GM18502 (cell line): ENCODE measurements at regions not wholly inside any gene's neighbourhood (a gene's known extent, or its start where the extent isn't known, plus 50 kb on each side); places are given as distances from the start of the nearest gene placed in this dataset.
"Not testable (repeated sequence)": the region's sequence is repeated elsewhere in the genome, so short reads cannot be mapped to it uniquely, and the experiment has no call there.

Source experiments
- ATAC-seq: cut with Tn5 transposase; IDR thresholded peaks from one replicate; pipeline ENCODE4 v1.9.1; 2021; ENCODE audit warnings: mild to moderate bottlenecking; ENCODE audit not compliant: unreplicated experiment, poor library complexity

DNA sequence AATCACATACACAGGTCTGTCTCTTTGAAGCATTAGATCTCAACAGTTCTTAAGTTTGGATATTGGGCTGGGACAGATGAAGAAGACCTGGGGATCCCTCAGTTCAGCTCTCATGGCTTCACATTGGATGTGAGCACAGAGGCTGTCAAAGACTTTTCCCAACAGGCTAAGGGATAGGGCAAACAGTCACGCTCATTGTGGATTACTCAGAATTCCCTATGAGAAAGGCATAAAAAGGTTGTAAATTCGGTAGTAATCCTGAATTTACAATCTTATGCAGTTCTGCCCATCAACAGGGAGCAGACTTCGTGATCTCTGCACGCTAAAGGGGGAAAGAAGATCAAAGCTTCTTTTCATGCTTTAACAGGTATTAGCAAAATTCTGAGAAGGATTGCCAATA, 448.4 kb downstream of the DAD1 start:
- ATAC-seq = no peak

DNA sequence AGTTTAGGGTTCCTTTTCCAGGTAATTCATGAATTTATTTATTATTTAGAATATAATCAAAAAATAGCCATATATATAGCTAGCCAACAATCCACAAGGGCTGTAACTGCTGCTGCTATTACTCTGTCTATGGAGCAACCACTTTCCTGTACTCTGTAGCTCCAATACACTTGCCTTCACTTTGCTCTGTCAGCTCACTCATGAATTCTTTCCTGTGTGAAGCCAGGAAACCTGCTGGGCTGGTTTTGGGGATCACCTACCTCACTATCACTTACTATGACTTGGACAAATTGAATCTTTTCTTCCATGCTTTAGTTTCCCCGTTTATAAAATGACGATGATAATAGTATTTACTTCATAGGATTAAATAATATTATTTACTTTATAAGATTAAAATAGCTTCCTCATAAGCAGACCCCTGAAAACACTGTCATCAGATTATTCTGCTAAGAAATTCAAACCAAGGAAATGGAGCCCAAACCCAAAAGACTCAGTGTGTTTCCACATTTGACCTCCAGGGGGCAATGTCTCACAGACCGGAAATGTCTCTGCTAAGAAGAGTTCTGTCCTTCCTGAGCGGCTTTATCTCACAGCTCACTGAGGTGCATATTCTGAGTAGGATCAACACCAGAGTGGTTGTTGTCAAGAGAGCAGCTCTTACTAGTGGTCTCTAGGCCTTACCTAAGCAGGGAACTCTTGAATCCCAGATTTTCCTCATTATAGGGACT, 457.1 kb downstream of the DAD1 start:
- no peak for ATAC-seq

DNA sequence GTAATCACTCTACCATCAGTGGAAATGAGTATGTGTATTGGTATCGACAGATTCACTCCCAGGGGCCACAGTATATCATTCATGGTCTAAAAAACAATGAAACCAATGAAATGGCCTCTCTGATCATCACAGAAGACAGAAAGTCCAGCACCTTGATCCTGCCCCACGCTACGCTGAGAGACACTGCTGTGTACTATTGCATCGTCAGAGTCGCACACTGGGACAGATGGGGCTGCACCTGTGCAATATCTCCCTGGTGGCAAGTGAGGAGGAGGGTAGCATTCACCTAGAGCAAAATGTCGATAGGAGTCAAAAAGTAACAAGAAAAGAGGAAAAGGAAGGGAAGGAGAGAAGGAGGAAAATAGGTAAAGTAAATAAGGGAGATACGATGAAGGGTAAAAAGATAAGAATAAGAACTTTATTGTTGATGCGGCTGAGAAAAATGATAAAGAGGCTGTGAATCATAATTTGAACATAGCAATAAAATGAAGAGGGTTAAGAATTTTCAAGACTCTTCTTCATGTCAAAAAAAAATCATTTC, 450.5 kb upstream of the OR4E1 start:
- ATAC-seq = no peak

DNA sequence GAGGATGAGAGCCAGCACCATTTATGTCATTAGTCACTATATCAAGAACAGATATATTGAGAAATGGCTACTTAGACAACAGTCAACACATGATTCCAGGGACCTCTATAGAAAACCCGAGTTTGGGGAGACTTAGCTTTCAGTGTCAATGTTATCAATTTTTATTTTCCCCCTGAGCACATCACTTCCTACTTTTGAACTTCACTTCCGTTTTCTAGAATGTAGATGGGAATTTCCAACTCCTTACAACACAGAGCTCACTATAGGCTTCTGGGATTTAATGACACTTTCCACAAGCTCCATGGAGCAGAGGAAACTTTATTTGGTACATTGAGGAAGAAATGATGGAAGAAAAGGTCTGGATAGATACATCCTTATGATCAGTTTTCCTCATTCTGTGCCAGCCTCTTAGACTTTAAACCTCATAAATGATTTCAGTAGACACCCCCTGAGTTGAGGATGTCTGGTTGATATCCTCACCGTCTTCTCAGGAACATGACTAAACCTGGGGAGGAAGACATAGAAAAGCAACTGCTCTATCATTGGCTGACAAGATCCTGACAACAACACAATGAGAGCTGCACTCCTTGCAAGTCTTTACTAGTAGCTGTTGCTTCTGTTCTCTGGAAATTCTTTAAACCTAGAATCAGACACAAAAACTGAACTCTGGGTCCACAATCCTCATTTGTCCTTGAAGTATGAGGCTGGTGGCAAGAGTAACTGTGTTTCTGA, 449.4 kb upstream of the OR4E1 start:
- no peak for ATAC-seq

DNA sequence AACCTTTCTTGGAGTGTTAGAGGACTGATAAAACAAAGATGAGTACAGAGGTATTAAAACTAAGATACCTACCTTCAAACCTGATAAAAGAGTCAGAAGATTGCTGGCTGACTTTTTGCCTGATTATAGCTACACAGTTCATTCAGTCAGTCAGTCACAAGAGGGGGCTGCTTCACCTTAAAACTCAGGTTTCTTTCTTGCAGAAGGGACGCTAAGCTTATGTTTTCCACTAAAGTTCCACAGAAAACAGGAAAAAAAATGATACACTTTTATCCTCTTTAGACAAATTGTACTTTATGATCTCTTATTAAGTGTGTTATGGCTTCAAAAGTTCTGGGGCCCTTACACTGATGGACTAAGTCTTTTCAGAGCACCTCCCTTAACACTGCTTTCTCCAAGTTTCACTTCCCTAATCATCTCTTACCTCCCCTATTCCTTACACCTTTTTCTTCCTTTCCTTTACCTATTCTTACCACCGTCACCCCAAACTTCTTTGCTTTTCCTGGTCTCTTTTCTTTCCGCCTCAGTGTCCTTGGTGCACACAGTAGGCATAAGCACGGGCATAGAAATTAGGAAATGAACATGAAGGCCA, 448.7 kb upstream of the OR4E1 start:
- no peak for ATAC-seq

DNA sequence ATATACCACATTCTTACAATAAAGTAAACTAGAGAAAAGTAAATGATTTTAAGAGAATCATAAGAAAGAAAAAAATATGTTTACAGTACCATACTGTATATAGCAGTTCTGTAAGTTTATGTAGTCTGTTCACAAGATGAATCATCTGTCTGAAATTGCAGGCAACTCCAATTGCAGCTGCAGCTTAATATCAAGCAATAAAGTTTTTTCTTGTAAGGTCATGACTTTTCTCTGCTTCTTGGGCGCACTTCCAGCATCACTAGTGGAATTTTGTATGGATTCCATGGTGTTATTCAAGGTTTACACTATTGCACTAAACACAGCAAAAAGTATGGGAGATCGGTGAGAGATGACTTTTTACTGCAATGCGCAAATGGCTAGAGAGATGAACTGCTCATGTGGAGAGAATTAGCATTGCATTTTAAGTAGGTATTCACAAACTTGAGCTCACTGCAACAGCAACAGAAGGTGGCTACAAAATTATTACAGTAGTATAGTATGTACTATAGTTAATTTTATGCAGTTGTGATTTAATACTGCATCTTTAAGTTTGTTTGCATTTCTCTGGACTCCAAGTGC, 445.4 kb upstream of the OR4E1 start:
- ATAC-seq = no peak

DNA sequence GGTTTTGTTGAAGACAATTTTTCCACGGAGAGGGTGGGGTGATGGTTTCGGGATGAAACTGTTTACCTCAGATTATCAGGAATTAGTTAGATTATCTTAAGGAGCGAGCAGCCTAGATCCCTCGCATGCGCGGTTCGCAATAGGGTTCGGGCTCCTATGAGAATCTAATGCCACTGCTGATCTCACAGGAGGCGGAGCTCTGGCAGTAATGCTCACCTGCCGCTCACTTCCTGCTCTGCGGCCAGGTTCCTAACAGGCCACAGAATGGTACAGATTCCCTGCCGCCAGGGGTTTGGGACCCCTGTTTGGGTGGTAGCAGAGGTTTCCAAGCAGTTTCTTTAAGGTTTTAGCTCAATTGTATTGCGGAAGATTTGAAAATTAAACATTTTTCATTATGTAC, 439.8 kb upstream of the OR4E1 start:
- ATAC-seq = no peak

DNA sequence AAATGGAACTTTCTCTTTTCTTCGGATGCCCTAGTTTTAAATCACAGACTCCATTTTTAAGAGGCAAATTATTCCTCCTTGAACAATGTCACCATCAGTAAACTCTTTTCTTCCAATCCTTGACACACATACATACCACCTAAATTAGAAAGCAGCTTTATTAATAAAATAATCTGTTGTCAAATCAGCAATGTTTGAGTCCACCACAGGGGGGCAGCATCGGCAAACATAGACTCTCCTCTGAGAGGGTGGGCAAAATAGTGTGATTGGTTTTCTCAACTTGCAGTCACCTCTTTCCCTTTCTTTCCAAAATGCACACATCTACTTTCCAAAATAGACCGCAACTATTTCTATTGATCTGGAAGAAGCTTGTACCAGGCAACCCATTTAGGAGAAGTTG, 438.4 kb upstream of the OR4E1 start:
- ATAC-seq = no peak

DNA sequence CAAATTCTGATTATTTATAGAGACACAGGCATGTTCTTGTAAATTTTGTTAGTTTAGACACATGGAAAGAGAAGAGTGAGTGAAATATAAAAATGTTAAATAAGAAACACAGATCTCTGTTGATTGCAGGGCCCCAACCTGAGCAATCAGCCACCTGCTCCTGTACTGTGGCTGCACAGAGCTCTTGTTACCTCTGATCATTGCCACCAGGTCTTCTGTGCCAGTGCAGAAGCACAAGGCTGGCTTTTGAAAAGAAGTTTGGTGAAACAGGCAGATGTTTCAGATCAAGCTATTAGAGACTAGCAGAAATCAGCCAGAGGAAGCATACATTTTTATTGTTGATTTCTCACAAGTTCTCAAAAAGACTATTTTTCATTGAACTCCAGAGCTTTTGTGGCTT, 434.1 kb upstream of the OR4E1 start:
- no peak for ATAC-seq

DNA sequence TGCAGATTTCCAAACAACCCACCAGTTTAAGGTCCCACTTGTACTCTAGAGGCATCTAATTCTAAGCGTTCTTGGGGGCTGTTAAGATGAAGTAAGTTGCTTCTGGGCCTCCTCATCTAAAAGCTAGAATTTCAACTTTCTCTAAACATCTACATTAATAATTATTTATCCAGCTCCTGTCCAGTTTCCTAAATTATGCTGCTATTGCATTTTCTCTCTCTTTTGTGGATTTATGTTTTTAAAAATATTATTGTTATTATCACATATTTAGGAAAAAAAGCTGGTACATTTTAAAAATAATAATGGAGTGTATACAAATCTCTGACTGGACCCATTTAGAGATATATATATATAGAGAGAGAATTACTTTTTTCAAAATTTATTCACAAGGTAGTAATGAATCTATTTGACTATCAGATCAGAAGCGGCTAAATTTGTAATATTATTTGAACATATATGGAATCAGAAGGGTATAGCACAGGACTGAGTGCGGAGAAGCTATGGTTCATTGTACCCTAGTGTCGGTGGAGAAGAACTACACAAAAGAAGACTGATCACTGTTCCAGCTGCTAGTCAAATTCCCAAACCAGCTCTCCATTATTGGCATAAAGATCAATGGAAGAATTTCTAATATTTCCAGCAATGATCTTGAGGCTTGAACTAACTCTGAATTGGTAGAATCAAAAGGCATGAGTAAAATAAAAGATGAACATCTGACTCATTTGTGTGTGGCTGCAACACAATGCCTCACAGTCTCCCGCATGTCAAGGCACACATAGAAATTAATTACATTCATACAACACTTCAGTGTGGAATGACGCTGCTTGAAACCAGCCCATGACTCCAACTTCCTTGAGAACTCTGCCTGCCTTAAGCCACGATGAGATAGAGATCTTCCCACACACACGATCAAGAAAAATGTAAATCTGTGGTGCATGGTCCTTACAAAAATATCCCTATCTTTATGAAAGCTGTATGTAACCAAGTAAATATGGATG, 433.4 kb upstream of the OR4E1 start:
- no peak for ATAC-seq

DNA sequence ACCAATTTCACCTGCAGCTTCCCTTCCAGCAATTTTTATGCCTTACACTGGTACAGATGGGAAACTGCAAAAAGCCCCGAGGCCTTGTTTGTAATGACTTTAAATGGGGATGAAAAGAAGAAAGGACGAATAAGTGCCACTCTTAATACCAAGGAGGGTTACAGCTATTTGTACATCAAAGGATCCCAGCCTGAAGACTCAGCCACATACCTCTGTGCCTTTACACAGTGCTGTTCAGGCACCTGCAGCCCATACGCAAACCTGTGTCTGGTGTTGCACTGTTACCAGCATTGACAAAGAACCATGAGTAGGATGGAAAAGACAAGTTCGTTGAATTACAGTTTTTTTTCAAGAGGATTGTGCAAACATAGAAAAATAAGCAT, 432.0 kb upstream of the OR4E1 start:
- no peak for ATAC-seq

DNA sequence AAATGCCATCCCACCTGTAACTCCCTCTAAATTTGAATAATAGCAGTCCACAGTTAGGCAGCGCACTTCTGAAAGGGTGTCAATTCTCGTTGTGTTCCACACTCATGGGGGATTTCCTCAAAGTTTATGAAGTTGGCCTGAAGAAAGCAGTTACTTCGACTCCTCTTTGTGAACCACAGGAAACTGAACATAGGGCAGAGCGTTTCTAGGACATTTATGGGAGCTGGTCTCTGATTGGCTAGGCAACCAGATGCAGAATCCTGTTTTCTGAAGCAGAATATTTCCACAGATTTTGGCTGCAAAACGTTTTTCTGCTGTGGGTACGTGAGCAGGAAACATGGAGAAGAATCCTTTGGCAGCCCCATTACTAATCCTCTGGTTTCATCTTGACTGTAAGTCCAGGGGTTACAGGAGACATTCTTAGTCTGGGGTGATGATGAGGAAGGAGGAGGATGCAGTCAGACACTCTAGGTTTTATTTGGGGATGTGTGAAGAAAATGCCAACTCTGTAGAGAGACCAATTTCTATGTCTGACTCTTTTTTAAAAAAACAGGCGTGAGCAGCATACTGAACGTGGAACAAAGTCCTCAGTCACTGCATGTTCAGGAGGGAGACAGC, 431.5 kb upstream of the OR4E1 start:
- no peak for ATAC-seq

DNA sequence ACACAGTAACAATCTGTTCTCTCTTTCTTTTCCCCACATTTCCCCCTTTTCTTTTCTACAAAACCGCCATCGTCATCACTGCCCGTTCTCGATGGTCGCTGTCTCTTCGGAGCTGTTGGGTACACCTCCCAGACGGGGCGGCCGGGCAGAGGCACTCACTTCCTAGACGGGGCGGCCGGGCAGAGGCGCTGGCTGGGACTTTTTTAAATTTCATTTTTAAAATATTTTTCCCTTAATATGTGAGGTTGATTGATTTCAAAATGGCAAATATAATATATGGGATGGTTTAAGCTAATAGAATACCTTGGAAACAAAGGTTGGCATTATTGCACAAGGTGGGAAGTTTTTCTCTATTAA, 427.1 kb upstream of the OR4E1 start:
- ATAC-seq = not testable (repeated sequence)

DNA sequence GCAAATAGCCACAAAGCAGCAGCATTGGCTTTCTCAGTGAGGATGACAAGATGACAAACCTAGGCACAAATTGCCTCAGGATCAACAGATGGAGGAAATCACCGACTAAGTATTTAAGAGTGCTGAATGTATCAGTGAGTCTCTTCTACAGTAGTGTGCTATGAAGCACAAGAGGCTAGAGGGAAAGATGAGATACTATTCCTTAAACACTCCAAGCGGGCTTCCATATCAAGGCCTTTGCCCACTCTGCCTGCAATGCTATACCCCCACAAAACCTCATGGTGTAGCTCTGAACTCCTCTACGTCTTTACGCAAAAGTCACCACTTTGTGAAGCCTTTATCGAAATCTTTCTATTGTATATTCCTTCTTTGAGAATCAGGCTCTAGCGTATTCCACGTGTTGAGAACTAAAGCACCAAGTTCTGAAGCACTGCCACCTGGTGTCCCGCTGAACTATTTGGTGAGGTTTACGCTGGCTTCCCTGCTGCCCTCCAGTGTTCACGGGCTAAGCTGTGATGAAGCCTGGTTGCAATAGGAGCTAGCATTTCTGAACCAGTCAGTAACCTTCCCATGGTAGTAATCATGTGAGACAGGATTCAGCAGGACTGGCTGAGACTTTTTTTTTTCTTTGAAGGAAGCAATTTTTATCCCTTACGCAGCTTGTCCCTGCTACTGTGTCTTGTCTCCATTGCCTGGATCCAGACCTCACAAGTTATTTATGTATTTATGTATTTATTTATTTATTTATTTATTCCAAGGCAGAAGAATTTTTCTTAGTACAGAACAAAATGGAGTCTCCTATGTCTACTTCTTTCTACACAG, 426.5 kb upstream of the OR4E1 start:
- peak; percentile 84 for ATAC-seq

DNA sequence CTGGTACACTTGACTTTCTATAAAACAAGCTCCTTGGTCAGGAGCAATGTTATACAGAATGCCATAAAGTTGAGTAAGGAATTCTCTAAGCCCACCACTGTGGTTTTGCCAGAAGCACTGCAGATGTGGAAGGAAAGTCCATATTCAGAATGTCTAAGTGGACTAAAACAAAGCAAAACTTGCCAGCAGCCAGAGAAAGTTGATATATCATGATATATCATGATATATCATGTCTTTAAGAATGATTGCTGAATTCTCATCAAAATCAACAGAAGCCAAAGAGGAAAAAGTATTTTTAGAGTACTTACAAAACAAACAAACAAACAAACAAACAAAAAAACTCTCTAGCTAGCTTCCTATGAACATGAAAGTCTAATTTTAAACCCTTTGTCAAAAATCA, 424.8 kb upstream of the OR4E1 start:
- no peak for ATAC-seq

DNA sequence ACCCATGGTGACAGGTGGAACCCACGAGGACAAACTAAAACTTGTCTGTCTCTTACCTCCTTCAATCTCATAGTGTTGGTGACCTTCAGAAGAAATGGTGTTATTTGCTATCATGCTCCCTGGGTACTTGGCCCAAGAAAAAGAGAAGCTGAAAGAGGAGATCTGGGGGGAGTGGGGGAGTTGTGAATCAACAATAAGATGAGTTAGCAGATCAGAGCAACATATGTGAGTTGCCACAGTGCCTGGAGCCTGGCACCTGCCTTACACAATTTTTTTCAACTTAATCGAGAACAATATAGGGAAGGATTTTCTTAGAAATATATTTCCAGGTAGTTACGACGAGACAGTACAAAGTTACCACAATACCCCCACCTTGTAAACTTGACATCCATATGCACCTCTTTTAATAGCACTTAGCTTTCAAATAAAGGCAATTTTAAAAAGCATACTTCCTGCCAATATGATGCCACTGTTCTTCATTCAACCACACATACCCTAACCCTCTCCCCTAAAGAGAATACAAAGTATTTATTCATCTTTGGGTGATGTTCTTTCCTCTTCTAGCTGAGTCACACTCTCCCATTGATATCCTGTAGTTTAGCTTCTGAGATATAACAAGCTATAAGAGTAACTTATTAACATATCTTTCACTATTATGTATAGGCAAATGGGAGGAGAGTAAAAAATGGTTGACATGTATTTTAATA, 424.1 kb upstream of the OR4E1 start:
- ATAC-seq = no peak

DNA sequence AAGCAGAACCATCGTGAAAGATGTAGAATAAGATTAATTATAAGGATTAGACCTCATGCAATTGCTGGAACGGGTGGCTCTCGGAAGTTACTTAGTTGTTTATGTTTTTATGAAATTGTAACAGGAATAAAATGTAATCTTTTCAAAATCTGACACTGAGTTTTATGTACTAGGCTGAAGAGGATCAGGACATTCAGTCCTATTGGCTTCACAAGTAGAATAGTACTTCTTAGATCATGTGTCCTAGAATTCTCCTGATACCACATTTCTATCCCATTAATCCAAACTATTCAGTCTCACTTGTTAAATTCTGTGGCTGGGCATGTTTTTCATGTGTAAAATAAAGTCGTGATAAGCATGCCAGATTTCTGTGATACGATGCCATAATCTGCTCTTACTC, 423.5 kb upstream of the OR4E1 start:
- ATAC-seq = no peak

DNA sequence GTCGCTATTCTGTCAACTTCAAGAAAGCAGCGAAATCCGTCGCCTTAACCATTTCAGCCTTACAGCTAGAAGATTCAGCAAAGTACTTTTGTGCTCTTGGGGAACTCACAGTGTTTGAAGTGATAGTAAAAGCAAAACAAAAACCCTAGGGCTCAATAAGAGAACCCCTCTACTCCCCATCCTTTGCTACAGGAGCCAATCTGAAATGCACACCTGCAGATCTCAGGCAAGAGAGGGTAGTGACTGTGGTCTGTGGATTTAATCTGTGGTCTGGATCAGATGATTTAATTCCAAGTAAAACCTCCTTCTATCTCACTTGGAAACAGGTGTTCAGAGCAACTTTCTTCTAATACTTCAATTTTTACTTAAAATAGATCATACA, 422.9 kb upstream of the OR4E1 start:
- no peak for ATAC-seq
